Activated CD8-positive, alpha-beta memory T cell treated with anti-CD3 and anti-CD28 coated beads, Interleukin-2, amount 50 U/mL, for 1 hour (primary cell): ENCODE measurements at regions not wholly inside any gene's neighbourhood (a gene's known extent, or its start where the extent isn't known, plus 50 kb on each side); places are given as distances from the start of the nearest gene placed in this dataset.
"Not testable (repeated sequence)": the region's sequence is repeated elsewhere in the genome, so short reads cannot be mapped to it uniquely, and the experiment has no call there.

Experiments
- DNase-seq: peaks from one replicate; pipeline ENCODE4 v3.0.0-alpha.2; 2020; ENCODE audit errors: extremely low read depth

- no peak for DNase-seq
These were observed 636.2 kb upstream of the SGO1 start for GRCh38 chr3:20822251-20822650.

DNA sequence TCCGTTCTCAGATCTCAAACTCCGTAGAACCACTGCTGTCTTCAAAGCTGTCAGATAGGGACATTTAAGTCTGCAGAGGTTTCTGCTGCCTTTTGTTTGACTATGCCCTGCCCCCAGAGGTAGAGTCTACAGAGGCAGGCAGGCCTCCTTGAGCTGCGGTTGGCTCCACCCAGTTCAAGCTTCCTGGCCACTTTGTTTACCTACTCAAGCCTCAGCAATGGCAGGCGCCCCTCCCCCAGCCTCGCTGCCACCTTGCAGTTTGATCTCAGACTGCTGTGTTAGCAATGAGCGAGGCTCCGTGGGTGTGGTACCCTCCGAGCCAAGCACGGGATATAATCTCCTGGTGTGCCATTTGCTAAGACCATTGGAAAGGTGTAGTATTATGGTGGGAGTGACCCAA lies 634.9 kb upstream of the SGO1 start:
- not testable (repeated sequence) for DNase-seq

- no peak for DNase-seq
These were observed 625.6 kb upstream of the SGO1 start for GRCh38 chr3:20811631-20812030.

GRCh38 chr3:20811006-20811405 lies 625.0 kb upstream of the SGO1 start:
- no peak for DNase-seq

- DNase-seq: no peak
These were observed 624.5 kb upstream of the SGO1 start for GRCh38 chr3:20810555-20810954.

GRCh38 chr3:20809356-20809755 lies 623.4 kb upstream of the SGO1 start:
- no peak for DNase-seq

DNA sequence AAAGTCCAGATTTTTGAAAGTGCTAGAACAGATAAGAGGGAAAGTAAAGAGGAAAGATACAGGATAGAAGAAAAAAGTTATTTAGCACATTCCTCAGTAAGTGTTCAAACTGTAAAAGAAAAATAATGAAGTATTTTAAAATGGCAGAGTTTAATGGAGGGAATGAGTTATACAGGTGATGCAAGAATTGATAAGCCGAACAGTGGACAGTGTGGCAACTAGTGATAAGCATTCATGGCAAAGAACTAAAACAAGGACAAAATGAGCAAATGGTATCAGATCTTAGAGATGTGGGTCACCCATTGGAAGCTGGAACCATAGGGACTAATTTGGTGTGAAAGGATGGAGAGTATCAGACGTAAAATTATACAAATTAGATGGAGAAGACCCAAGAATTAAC lies 622.9 kb upstream of the SGO1 start:
- no peak for DNase-seq

DNA sequence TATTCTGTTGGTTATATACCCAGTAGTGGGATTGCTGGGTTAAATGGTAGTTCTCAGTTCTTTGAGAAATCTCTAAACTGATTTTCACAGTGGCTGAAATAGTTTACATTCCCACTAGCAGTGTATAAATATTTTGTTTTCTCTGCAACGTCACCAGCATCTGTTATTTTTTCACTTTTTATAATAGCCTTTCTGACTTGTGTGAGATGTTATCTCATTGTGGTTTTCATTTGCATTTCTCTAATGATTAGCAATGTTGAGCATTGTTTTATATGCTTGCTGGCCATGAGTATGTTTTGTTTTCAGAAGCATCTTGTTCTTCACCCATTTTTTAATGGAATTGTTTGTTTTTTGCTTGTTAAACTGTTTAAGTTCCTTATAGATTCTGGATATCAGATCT lies 612.7 kb upstream of the SGO1 start:
- no peak for DNase-seq

- no peak for DNase-seq
These were observed 601.0 kb upstream of the SGO1 start for GRCh38 chr3:20787005-20787404.

- no peak for DNase-seq
These were observed 590.7 kb upstream of the SGO1 start for GRCh38 chr3:20776692-20777091.

- no peak for DNase-seq
These were observed 590.3 kb upstream of the SGO1 start for GRCh38 chr3:20776286-20776685.

DNA sequence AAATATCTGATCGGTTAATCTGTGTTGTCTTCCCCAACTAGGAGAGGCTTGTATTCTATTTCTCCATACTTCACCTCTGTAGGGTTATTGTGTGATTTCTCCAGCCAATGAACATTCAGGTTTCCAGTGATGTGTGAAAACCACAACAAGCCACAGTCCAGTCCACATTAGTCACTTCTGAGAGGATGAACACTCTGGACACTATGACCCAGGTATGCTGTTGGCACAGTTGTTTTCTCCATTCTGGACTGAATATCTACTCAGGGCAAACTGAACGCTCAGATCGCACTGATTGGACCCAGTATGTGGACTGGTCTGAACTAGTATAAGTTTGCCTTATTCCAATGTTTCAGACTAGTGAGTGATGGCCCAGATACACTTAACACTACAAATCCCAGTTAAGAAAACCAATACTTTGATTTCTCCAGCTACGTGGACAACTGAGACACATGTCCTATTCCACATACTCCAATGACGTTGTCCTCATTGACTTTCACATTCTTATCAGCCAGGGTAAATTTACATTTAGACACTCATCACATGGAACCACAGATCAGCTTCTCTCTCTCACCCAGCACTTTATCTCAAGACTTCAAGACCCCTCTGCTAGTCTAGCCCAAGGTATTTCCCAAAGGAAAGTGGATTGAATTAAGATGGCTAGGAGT lies 587.4 kb upstream of the SGO1 start:
- no peak for DNase-seq

DNA sequence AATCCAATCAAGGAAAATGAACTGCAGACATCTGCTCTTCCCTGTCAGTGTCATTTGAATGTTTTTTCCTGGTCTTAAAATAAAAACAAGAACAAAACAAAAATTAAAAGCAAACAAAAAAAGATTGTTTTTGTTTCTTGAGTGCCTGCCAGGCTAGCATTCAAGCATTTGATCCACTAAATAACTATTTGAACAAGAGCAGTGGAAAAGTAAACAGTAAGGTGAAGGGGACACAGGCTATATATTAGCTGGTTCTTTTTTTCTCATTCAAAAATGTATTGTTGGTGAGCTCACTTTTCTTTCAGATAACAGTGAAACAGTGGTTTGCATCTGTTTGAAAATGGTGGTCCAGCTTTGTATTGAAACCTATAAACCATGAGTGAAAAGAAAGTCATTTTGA lies 586.9 kb upstream of the SGO1 start:
- no peak for DNase-seq

GRCh38 chr3:20769430-20769829 lies 583.4 kb upstream of the SGO1 start:
- DNase-seq: no peak

GRCh38 chr3:20760981-20761380 lies 575.0 kb upstream of the SGO1 start:
- DNase-seq: no peak

GRCh38 chr3:20752416-20752815 lies 566.4 kb upstream of the SGO1 start:
- no peak for DNase-seq

DNA sequence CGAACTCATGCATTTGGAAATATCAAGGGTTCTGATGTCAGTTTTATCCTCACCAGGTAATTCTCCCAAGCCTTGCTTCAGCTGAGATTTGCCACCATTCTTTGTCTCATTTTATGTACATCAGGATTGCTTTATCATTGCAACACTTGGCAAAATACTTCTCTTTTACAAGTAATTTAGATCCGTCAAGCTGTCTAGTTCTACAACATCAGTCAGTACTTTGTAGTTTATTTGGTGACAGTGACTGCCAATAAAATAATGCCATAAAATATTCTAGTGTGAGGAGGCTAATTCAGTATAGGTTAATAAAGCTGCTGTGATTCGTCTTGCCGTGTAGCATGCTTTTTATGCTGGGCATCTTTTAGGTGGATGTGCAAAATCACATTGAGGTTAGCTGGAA lies 565.3 kb upstream of the SGO1 start:
- DNase-seq: no peak

DNA sequence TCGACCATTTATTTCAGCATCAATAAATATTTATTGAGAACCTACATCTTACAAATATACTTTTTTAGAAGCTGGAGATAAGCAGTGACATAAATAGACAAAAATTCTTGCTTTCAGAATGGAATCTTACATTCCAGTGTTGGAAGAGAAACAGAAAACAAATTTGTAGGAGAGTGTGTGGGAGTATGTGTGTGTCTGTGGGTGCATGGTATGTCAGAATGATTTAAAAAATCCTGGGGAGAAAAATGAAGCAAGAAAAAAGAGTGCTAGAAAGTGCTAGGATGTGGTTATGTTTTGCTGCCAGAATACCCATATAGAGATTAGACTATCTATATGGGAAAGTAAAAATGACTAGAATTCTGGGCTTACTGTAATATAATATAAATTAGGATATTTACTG lies 561.7 kb upstream of the SGO1 start:
- no peak for DNase-seq

DNA sequence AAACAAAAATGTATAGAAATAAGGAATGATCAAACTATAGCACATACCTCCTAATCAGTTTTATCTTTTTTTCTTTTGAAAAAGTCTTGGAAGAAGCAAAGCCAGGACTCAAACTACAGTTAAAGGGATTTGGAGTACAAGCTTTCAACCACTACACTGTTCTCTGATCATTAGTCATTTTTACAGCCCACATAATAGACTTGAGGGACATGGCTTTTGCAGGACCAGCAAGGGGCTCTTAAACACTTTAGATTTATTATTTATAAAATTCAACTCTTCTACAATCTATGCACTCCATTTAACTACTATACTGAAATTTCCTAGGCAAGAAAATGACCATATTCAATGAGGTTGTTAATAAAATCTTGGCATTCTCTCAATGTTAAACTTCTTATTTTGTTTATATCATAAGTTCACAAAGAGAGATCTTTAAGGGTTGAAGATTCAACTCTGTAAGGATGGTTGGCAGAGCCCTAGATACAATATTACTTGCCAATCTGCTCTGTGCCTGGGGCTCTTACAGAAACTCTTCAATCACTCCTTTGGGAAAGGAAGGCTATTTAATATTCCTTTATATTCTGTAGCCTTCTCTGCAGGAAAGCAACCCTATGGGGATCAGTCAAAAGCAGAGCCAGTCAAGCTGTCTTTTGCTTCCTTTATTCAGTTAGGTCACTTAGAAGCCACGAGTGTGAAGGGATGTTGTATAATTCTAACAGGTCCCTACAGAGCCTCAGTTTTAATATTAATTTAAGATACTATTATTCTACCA lies 557.7 kb upstream of the SGO1 start:
- no peak for DNase-seq

DNA sequence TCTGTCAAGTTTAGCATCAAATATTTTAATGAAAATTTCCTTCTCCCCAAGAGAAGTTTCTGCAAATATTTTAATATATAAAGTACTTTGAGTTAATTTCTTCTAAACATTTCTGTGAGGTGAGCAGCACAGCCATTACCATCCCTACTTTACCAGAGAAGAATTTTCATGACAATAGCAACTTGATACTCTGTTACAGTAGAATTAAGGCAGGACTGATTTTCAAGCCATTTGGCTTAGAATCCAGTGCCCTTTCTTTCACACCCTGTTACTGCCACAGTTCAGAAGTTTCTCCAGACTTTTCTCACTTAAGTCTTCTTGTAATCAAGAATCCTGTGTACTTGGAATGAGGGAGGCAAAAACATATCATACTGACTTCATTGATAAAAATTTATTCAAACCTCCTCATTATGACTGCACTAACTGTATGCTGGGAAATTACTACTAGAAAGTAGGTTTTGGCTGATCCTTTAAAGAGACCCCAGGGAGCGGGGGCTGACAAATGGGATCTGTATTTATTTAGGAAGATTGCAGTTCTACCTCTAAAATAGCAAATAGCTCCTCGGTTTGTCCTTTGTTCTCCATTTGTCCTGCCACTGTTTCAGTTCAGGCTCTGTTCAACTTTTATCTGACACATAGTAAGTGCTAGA lies 557.0 kb upstream of the SGO1 start:
- DNase-seq: no peak

DNA sequence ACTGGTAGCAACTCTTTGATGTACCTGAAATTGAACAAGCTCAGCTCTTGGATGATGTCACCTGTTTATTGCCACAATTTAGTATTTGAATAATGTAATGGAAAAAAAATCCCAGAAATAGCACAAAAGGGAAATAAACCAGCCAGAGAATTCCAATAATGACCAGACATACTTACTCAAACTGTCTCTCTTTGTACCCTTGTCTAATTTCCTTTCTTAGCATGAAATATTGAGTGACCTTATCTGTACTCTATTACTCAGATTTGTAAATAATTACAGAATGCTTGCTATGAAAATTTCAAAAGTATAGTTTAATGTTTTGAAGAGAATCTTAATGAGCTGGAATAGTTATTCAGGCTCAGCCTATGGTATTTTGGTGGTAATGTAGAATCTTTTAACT lies 555.4 kb upstream of the SGO1 start:
- DNase-seq: no peak

- DNase-seq: no peak
These were observed 553.8 kb upstream of the SGO1 start for GRCh38 chr3:20739814-20740213.

DNA sequence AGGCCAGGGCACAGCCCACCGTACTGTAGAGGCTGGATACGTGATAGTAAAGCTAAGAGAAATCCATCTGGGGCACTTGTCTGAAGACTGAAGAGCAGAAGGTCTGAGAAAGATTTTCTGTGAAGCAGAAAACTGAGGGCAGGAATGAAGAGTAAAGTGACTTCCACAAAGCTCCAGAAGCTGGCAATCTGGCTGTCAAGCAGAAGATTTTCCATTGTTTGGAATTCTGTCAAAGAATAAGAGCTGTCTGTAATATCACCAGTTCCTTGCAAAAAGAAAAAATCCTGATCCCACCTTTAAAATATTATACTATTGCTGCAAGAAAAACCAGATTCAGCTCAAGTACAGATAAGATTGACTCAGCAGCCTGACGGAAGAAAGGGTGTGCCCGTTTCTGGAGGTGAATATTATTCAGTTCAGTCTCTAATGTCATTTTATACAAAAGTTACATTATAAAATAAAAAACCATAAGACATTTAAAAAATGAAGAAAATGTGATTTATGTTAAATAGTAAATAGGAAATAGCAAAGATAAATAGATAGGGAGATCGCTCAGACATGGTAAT lies 550.4 kb upstream of the SGO1 start:
- no peak for DNase-seq
